Ishikawa (cell line): ENCODE measurements at regions not wholly inside any gene's neighbourhood (a gene's known extent, or its start where the extent isn't known, plus 50 kb on each side); places are given as distances from the start of the nearest gene placed in this dataset.

Experiments used
- CEBPB ChIP-seq: IDR thresholded peaks from 2 replicates; pipeline ENCODE4 v1.6.1; 2012
- CREB1 ChIP-seq: IDR thresholded peaks from 2 replicates; pipeline ENCODE4 v1.6.1; 2012; ENCODE audit warnings: low read depth
- EGR1 ChIP-seq: IDR thresholded peaks from 2 replicates; pipeline ENCODE4 v1.6.1; 2012
- EP300 ChIP-seq: IDR thresholded peaks from 2 replicates; pipeline ENCODE4 v1.6.1; 2012; ENCODE audit warnings: borderline replicate concordance
- FOXM1 ChIP-seq: IDR thresholded peaks from 2 replicates; pipeline ENCODE4 v1.6.1; 2012; ENCODE audit warnings: low read depth, borderline replicate concordance
- MAX ChIP-seq: IDR thresholded peaks from 2 replicates; pipeline ENCODE4 v1.6.1; 2012
- NFIC ChIP-seq: IDR thresholded peaks from 2 replicates; pipeline ENCODE4 v1.6.1; 2012
- RAD21 ChIP-seq: IDR thresholded peaks from 2 replicates; pipeline ENCODE4 v1.6.1; 2012; ENCODE audit warnings: low read depth
- TAF1 ChIP-seq: IDR thresholded peaks from 2 replicates; pipeline ENCODE4 v1.6.1; 2012; ENCODE audit warnings: low read depth, mild to moderate bottlenecking
- TCF12 ChIP-seq: IDR thresholded peaks from 2 replicates; pipeline ENCODE4 v1.6.1; 2012; ENCODE audit warnings: low read depth
- TEAD4 ChIP-seq: IDR thresholded peaks from 2 replicates; pipeline ENCODE4 v1.6.1; 2012
- YY1 ChIP-seq: IDR thresholded peaks from 2 replicates; pipeline ENCODE4 v1.6.1; 2012; ENCODE audit warnings: low read depth
- ZBTB7A ChIP-seq: IDR thresholded peaks from 2 replicates; pipeline ENCODE4 v1.6.1; 2012; ENCODE audit warnings: low read depth
- TF ChIP-seq, protein P1 (sequence below): IDR thresholded peaks from 2 replicates; pipeline ENCODE4 v1.6.1; 2012; ENCODE audit warnings: low read depth, mild to moderate bottlenecking
- TF ChIP-seq, protein P2 (sequence below): IDR thresholded peaks from 2 replicates; pipeline ENCODE4 v1.6.1; 2012

DNA sequence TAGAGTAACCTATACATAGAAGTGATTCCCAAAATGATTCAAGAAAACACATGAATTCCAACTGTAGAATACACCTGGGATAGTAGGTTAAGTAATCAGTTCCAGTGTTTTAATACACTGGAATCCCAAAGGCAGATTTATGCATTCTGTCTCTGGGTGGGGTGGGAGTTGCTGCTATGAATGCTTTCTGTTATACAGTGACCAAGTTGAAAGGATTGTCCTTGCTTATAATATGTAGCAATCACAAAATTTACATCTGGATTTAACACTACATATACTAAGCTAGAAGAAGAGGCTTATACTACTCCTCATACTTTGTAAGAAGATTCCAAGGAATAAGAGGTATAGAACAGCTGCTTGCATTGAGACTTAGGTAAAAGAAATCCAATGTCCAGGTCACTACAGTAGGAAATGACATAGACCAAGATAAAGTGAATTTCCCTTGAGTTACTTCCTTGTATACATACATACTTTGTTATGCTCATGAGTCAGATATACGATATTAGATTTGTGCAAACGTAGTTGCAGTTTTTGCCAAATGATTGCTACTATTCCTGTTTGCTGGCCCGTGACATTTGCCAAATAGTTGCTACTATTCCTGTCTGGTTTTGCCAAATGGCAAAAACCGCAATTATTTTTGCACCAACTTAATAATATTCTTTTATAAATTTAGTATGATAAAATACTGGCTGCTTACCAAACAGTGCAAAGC lies 210.5 kb upstream of the DIAPH2 start:
- TF ChIP-seq YY1 (no peak), EGR1 (no peak), TCF12 (no peak), FOXM1 (no peak), CEBPB (no peak), RAD21 (no peak), EP300 (no peak)

DNA sequence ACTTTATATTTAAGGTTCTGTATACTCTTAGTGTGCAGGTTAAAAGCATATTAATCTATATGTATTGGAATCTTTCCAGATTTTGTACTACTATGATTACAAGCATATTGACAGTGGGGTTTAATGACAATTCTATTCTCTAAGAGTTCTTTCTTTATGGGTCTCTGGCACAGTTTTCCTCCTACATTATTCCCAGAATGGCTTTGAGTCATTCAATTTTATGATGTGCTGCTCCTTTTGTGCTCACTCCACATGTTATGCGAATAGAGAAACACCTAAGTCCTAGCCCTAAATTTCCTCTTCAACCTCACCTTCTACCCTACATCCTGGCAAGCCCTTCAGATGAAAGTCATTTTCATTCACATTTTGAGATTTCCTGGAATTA lies 209.9 kb upstream of the DIAPH2 start:
- TF ChIP-seq EGR1 (no peak), EP300 (no peak), CEBPB (no peak), CREB1 (no peak)

DNA sequence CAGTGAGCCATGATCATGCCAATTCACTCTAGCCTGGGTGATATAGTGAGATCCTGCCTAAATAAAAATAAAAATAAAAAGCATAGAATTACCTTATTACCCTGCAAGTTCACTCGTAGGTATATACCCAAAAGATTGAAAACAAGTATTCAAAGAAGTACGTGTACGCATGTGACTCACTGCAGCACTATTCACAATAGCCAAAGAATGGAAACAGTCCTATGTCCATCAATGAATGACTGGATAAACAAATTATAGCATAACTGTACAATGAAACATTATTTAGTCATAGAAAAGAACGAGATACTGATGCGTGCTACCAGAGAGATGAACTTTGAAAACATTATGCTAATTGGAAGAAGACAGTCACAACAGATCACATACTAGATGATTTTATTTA lies 204.6 kb upstream of the DIAPH2 start:
- TF ChIP-seq ZBTB7A: no peak
- TF ChIP-seq MAX: no peak
- no peak for TF ChIP-seq NFIC
- TF ChIP-seq, protein P1, sequence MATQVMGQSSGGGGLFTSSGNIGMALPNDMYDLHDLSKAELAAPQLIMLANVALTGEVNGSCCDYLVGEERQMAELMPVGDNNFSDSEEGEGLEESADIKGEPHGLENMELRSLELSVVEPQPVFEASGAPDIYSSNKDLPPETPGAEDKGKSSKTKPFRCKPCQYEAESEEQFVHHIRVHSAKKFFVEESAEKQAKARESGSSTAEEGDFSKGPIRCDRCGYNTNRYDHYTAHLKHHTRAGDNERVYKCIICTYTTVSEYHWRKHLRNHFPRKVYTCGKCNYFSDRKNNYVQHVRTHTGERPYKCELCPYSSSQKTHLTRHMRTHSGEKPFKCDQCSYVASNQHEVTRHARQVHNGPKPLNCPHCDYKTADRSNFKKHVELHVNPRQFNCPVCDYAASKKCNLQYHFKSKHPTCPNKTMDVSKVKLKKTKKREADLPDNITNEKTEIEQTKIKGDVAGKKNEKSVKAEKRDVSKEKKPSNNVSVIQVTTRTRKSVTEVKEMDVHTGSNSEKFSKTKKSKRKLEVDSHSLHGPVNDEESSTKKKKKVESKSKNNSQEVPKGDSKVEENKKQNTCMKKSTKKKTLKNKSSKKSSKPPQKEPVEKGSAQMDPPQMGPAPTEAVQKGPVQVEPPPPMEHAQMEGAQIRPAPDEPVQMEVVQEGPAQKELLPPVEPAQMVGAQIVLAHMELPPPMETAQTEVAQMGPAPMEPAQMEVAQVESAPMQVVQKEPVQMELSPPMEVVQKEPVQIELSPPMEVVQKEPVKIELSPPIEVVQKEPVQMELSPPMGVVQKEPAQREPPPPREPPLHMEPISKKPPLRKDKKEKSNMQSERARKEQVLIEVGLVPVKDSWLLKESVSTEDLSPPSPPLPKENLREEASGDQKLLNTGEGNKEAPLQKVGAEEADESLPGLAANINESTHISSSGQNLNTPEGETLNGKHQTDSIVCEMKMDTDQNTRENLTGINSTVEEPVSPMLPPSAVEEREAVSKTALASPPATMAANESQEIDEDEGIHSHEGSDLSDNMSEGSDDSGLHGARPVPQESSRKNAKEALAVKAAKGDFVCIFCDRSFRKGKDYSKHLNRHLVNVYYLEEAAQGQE: no peak
- no peak for TF ChIP-seq EGR1
- TF ChIP-seq EP300: no peak
- TF ChIP-seq TCF12: no peak
- TF ChIP-seq TEAD4: no peak
- TF ChIP-seq TAF1: no peak
- TF ChIP-seq CEBPB: no peak
- TF ChIP-seq YY1: no peak
- no peak for TF ChIP-seq RAD21
- TF ChIP-seq CREB1: no peak
- TF ChIP-seq FOXM1: no peak
- TF ChIP-seq, protein P2, sequence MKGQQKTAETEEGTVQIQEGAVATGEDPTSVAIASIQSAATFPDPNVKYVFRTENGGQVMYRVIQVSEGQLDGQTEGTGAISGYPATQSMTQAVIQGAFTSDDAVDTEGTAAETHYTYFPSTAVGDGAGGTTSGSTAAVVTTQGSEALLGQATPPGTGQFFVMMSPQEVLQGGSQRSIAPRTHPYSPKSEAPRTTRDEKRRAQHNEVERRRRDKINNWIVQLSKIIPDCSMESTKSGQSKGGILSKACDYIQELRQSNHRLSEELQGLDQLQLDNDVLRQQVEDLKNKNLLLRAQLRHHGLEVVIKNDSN: no peak

GRCh38 chrX:96481831-96482230 lies 202.8 kb upstream of the DIAPH2 start:
- TF ChIP-seq YY1 (no peak), EGR1 (no peak), EP300 (no peak), TEAD4 (no peak), CEBPB (no peak), MAX (no peak), RAD21 (no peak), TAF1 (no peak), CREB1 (no peak), NFIC (no peak), ZBTB7A (no peak), FOXM1 (no peak), TCF12 (no peak)
- TF ChIP-seq, protein P2: no peak
- TF ChIP-seq, protein P1: no peak

GRCh38 chrX:96483647-96484160 lies 200.9 kb upstream of the DIAPH2 start:
- no peak for TF ChIP-seq TCF12
- no peak for TF ChIP-seq CEBPB
- no peak for TF ChIP-seq TEAD4
- TF ChIP-seq, protein P2: no peak
- no peak for TF ChIP-seq MAX
- no peak for TF ChIP-seq EGR1
- TF ChIP-seq TAF1: no peak
- TF ChIP-seq ZBTB7A: no peak
- TF ChIP-seq FOXM1: no peak
- no peak for TF ChIP-seq CREB1
- TF ChIP-seq YY1: no peak
- TF ChIP-seq, protein P1: no peak
- no peak for TF ChIP-seq NFIC
- no peak for TF ChIP-seq RAD21
- TF ChIP-seq EP300: no peak
